C4-2B (cell line): ENCODE measurements at regions not wholly inside any gene's neighbourhood (a gene's known extent, or its start where the extent isn't known, plus 50 kb on each side); places are given as distances from the start of the nearest gene placed in this dataset.

Source experiments
- CTCF ChIP-seq: fragments of 450-650 bp; conservative IDR thresholded peaks from 2 replicates; pipeline ENCODE4 v1.5.1; 2017; ENCODE audit warnings: mild to moderate bottlenecking
- ZFX ChIP-seq: fragments of 450-650 bp; IDR thresholded peaks from 2 replicates; pipeline ENCODE4 v1.6.1; 2017

- TF ChIP-seq CTCF (no peak), ZFX (no peak)
Observed at GRCh38 chr13:34030782-34031181, 212.8 kb downstream of the RFC3 start.
